GM23338 (cell line): ENCODE measurements at regions not wholly inside any gene's neighbourhood (a gene's known extent, or its start where the extent isn't known, plus 50 kb on each side); places are given as distances from the start of the nearest gene placed in this dataset.

Experiments
- ATAC-seq: fragments of 200-7000 bp; cut with Tn5 transposase; 3 replicates; pipeline ENCODE4 v1.9.1; 2020
- DNase-seq: peaks from one replicate; pipeline ENCODE4 v3.0.0-alpha.2; 2015; ENCODE audit warnings: low spot score
- H2AFZ ChIP-seq: fragments of 200-600 bp; sonication (generic); 2 replicates; pipeline ENCODE4 v1.8.0; 2016; ENCODE audit warnings: antibody characterized with exemption, mild to moderate bottlenecking, moderate library complexity
- H3F3A ChIP-seq: fragments of 200-600 bp; sonication (generic); replicated peaks from 2 replicates; pipeline ENCODE4 v1.8.0; 2017; ENCODE audit warnings: antibody characterized with exemption, mixed run types, low read depth
- H3K27ac ChIP-seq: fragments of 200-600 bp; sonication (generic); 2 replicates; pipeline ENCODE4 v1.6.1; 2016; ENCODE audit warnings: low read depth
- H3K27me3 ChIP-seq: fragments of 200-600 bp; sonication (generic); 2 replicates; pipeline ENCODE4 v1.8.0; 2016; ENCODE audit warnings: mild to moderate bottlenecking, mixed run types, moderate library complexity; ENCODE audit not compliant: insufficient read depth
- H3K36me3 ChIP-seq: fragments of 200-600 bp; sonication (generic); 2 replicates; pipeline ENCODE4 v1.8.0; 2016; ENCODE audit warnings: mild to moderate bottlenecking; ENCODE audit not compliant: insufficient read depth
- H3K4me1 ChIP-seq: fragments of 200-600 bp; sonication (generic); 2 replicates; pipeline ENCODE4 v1.8.0; 2016; ENCODE audit warnings: mild to moderate bottlenecking, moderate library complexity; ENCODE audit not compliant: insufficient read depth
- H3K4me2 ChIP-seq: fragments of 200-600 bp; sonication (generic); 2 replicates; pipeline ENCODE4 v1.7.1; 2017; ENCODE audit warnings: mixed run types
- H3K4me3 ChIP-seq: fragments of 200-600 bp; sonication (generic); 2 replicates; pipeline ENCODE4 v1.6.1; 2016; ENCODE audit warnings: mixed run types
- H3K79me2 ChIP-seq: fragments of 200-600 bp; sonication (generic); replicated peaks from 2 replicates; pipeline ENCODE4 v1.8.0; 2017; ENCODE audit warnings: mild to moderate bottlenecking; ENCODE audit not compliant: insufficient read depth
- H3K9me2 ChIP-seq: fragments of 200-600 bp; sonication (generic); 2 replicates; pipeline ENCODE4 v1.8.0; 2017; ENCODE audit not compliant: insufficient read depth
- H4K20me1 ChIP-seq: fragments of 200-600 bp; sonication (generic); replicated peaks from 2 replicates; pipeline ENCODE4 v1.8.0; 2017; ENCODE audit warnings: mild to moderate bottlenecking; ENCODE audit not compliant: insufficient read depth
- H3K27ac Mint-ChIP-seq: 2 replicates; pipeline ENCODE4 v1.8.0; 2020; ENCODE audit warnings: inconsistent platforms, mild to moderate bottlenecking, moderate library complexity, mixed read lengths
- H3K27me3 Mint-ChIP-seq: 3 replicates; pipeline ENCODE4 v1.8.0; 2022; ENCODE audit warnings: low read depth, mild to moderate bottlenecking, moderate library complexity, mixed read lengths, inconsistent platforms; ENCODE audit not compliant: insufficient read depth, poor library complexity
- H3K36me3 Mint-ChIP-seq: 3 replicates; pipeline ENCODE4 v1.8.0; 2021; ENCODE audit warnings: low read depth, mild to moderate bottlenecking, inconsistent platforms, moderate library complexity, mixed read lengths
- H3K4me1 Mint-ChIP-seq: 3 replicates; pipeline ENCODE4 v1.8.0; 2020; ENCODE audit warnings: mild to moderate bottlenecking, inconsistent platforms, mixed read lengths
- H3K4me3 Mint-ChIP-seq: 3 replicates; pipeline ENCODE4 v1.8.0; 2021; ENCODE audit warnings: moderate library complexity, mild to moderate bottlenecking, inconsistent platforms, mixed read lengths
- H3K9me3 Mint-ChIP-seq: 3 replicates; pipeline ENCODE4 v1.8.0; 2020; ENCODE audit warnings: moderate library complexity, mild to moderate bottlenecking, inconsistent platforms, mixed read lengths
- NANOG ChIP-seq: IDR thresholded peaks from 2 replicates; pipeline ENCODE4 v1.6.1; 2016; ENCODE audit warnings: antibody characterized with exemption, borderline replicate concordance
- STAT1 ChIP-seq: IDR thresholded peaks from one replicate; pipeline ENCODE4 v1.6.1; 2016; ENCODE audit warnings: antibody characterized with exemption; ENCODE audit not compliant: unreplicated experiment
- ZNF462 ChIP-seq: fragments of 250-450 bp; sonication (Bioruptor Pico); IDR thresholded peaks from 2 replicates; pipeline ENCODE4 v1.5.0; 2020; ENCODE audit warnings: mild to moderate bottlenecking, moderate library complexity

DNA sequence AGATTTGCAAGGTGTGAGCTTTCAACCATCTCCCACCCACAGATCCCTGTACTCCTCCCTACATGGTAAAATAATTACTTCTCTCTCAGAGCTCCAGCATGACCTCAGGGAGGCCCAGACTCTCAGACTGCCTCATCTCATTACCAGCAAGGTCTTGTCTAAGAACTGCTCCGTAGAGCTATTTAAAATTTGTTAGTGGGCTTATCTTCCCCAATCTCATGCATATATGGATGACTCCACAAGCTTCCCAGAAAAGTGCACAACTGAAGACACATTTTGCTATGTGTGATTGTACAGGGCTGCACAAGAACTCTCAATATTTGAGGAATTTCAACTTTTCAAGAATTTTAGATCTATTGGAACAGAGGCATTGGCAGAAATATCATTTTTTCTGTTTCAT lies 230.3 kb downstream of the CSNK2A3 start:
- H3K4me3 ChIP-seq: no peak overlapping the region
- no peaks in the 10 kb centered on the region for H3F3A ChIP-seq
- no peak for ATAC-seq
- peaks cover 6% of the 10 kb centered on the region; the same call in 1 of the 2 replicates for H3K4me1 ChIP-seq
- no peaks in the 10 kb centered on the region for H3K79me2 ChIP-seq
- H2AFZ ChIP-seq: peak overlapping the region; percentile 49; the same call in 1 of the 2 replicates
- H3K4me2 ChIP-seq: no peak overlapping the region
- no peak overlapping the region for H3K4me3 Mint-ChIP-seq
- H3K27ac ChIP-seq: no peak overlapping the region
- no peak for DNase-seq
- TF ChIP-seq NANOG: no peak
- no peak for TF ChIP-seq ZNF462 (CRISPR knock-in tag)
- no peaks in the 10 kb centered on the region for H3K9me2 ChIP-seq
- H3K36me3 Mint-ChIP-seq: no peaks in the 10 kb centered on the region
- H3K27me3 ChIP-seq: no peaks in the 10 kb centered on the region
- H3K4me1 Mint-ChIP-seq: peaks cover 22% of the 10 kb centered on the region; the same call in 2 of the 3 replicates
- peaks cover 4% of the 10 kb centered on the region for H3K27me3 Mint-ChIP-seq
- H4K20me1 ChIP-seq: no peaks in the 10 kb centered on the region
- H3K27ac Mint-ChIP-seq: no peak overlapping the region
- no peaks in the 10 kb centered on the region for H3K9me3 Mint-ChIP-seq
- no peaks in the 10 kb centered on the region for H3K36me3 ChIP-seq

- H3K27me3 ChIP-seq: no peaks in the 10 kb centered on the region
- no peaks in the 10 kb centered on the region for H4K20me1 ChIP-seq
- Mint-ChIP-seq H3K27ac (no peak overlapping the region), H3K4me3 (no peak overlapping the region), H3K4me1 (peaks cover 16% of the 10 kb centered on the region; the same call in 2 of the 3 replicates), H3K9me3 (no peaks in the 10 kb centered on the region), H3K27me3 (peaks cover 2% of the 10 kb centered on the region), H3K36me3 (no peaks in the 10 kb centered on the region)
- H3K4me3 ChIP-seq: no peak overlapping the region
- DNase-seq (peak; percentile 26), ATAC-seq (peak; percentile 93)
- H3K27ac ChIP-seq: no peak overlapping the region
- no peak overlapping the region for H2AFZ ChIP-seq
- H3K4me2 ChIP-seq: no peak overlapping the region
- no peaks in the 10 kb centered on the region for H3K79me2 ChIP-seq
- no peaks in the 10 kb centered on the region for H3K36me3 ChIP-seq
- no peak for TF ChIP-seq STAT1
- H3K9me2 ChIP-seq: no peaks in the 10 kb centered on the region
- H3K4me1 ChIP-seq: no peaks in the 10 kb centered on the region
- H3F3A ChIP-seq: no peaks in the 10 kb centered on the region
Observed at GRCh38 chr11:11119917-11120316, 233.1 kb downstream of the CSNK2A3 start.
